GM20000 (cell line): ENCODE measurements at regions not wholly inside any gene's neighbourhood (a gene's known extent, or its start where the extent isn't known, plus 50 kb on each side); places are given as distances from the start of the nearest gene placed in this dataset.

Source experiments
- DNase-seq: peaks from one replicate; pipeline ENCODE4 v3.0.0; 2012; ENCODE audit warnings: low spot score
- TF ChIP-seq, protein P1 (sequence below): IDR thresholded peaks from 2 replicates; pipeline ENCODE4 v1.5.1; 2012; ENCODE audit warnings: mild to moderate bottlenecking, control low read depth; ENCODE audit errors: extremely low read depth, missing control alignments

DNA sequence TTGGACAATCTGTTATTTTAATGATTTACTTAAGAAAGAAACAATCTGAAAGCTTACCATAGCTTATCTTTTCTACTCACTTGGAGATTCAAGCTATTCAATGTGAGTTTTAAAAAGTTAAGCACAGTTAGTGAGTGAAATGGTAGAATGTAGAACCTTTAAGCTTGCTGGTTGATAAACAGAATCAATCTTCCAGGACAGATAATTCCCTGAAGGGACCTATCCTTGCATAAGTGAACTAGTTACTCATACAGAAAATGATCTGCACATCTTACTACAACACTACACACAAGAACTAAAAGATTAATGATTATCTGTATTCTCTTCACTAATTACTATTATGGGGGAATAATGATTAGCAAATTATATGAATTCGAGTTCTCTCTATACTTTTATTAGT, 165.6 kb downstream of the PALM2AKAP2 start:
- TF ChIP-seq, protein P1, sequence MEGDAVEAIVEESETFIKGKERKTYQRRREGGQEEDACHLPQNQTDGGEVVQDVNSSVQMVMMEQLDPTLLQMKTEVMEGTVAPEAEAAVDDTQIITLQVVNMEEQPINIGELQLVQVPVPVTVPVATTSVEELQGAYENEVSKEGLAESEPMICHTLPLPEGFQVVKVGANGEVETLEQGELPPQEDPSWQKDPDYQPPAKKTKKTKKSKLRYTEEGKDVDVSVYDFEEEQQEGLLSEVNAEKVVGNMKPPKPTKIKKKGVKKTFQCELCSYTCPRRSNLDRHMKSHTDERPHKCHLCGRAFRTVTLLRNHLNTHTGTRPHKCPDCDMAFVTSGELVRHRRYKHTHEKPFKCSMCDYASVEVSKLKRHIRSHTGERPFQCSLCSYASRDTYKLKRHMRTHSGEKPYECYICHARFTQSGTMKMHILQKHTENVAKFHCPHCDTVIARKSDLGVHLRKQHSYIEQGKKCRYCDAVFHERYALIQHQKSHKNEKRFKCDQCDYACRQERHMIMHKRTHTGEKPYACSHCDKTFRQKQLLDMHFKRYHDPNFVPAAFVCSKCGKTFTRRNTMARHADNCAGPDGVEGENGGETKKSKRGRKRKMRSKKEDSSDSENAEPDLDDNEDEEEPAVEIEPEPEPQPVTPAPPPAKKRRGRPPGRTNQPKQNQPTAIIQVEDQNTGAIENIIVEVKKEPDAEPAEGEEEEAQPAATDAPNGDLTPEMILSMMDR: no peak
- no peak for DNase-seq

DNA sequence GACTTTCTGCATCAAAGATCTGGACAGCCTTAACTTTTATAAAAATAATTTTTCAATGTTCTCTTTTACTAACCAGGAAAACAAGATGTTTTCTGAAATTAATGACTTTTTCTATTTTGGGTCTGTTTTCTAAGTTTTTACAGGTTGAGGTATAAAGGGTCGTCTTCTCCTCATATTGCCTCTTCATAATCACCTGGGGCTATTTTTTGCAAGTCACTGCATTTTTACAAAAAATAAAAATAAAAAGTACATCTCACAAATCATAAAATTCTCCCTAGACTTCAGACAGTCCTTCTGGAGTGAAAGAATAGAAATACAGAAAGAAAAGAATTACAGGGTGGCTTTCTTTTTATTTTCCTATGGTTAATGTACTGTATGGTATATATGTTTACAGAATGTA, 168.5 kb downstream of the PALM2AKAP2 start:
- TF ChIP-seq, protein P1: no peak

DNA sequence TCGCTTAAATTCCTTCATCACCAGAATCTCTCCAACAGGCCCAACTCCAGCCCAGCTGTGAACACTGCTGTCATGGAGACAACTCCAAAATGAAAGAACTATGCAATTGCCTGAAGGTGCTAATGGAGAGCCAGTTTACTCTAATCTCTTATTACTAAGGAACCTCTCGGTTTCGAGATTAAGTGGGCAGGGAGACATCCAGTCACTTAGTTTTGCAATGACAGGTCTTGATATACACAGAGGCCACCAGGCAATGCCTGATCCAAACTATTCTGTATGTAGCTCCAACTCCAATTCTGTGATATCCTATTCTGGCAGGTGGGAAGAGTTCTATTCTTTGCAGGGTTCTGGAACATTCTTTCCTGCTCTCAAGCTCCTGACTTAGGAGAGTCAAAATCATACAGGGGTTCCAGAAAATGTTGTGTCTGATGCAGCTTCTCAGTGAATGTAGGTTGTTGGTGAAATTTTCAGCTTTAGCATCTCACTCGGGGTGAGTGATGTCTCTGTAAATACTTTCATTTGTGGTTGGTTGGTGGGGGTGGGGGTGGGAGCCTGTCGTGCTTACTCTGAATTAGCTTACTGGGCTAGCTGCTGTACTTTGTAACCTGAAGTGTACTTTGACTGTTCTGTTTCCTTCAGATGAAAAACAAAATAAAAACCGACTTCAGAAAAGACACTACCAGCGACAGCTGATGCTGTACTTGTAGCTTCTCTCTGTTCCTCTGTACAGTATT, 170.9 kb downstream of the PALM2AKAP2 start:
- DNase-seq: peak; percentile 40
- TF ChIP-seq, protein P1: no peak

More for the DNA sequence above, 168.5 kb downstream of the PALM2AKAP2 start:
- no peak for DNase-seq

DNA sequence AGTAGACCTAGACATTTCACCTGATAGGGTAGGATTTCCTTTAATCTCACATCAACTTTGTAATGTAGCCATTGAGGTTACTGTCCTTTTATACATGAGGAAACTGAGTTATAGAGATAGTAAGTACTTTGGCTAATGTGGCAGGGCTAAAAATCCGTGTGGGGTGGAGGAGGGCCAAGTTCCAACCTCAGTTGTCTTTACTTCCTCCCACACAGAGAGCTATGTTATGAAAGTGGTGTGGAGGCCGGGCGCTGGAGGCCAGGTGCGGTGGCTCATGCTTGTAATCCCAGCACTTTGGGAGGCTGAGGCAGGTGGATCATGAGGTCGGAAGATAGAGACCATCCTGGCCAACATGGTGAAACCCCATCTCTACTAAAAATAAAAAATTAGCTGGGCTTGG, 173.3 kb downstream of the PALM2AKAP2 start:
- TF ChIP-seq, protein P1: no peak
- DNase-seq: no peak

DNA sequence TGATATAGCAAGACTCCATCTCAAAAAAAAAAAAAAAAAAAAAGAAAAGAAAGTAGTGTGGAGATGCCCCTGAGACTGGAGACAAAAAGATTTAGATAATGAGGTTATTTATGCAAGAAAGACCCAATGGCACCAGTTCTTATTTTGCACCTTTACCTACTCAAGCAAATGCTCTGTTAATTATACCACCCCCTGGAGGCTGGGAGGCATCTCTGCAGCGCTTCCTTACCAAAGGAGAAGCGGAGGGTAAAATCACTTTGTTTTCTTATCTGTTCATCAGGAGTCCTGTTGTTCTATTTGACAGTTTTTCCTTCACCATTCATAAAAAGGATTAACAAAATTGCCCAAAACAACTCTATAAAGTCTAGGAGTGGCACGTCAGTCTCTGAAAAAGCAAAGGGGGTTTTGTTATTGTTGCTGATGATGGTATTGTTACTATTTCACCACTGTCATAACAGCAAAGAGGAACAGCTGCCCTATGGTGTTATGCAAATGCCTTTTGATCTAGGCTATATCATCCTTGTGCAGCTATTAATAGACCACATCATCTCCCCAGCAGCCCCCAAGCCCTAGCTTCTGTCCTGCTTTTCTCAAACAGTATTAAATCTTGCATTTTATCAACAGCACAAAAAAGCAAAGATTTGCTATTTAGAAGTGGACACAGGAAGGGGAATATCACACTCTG, 174.0 kb downstream of the PALM2AKAP2 start:
- no peak for DNase-seq
- TF ChIP-seq, protein P1: peak; percentile 12

DNA sequence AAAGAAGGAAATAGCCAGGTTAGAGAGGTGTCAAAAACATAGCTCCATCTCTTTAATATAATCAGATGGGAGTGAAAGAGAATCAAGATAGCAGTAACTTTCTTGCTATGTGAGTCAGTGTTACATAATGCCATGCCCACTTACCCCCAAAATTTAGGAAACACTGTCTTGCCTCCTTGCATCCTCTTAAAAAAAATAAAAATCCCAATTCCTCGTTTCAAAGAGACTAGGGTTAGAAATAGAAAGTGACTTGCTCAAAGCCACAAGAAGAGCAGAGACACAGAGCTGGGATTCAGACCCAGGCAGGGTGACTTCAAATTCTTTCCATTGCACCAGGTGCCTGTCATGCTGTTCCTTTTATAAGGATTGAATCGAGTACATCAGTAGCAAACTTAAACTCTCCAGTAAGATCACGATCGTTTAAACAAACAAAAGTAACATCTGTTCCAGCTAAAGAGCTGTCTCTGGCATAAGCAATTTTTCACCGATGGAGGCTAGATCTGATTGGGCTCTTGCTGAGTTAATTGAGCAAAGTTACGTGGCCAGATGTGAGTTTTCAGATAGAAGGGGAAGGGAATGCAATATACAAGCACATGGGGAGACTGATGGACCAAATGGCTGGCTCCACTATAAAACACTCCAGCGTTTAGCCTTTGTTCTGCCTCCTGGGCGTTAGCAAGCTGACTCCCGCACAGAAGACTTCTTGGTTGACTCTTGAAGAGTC, 176.9 kb downstream of the PALM2AKAP2 start:
- DNase-seq: no peak
- TF ChIP-seq, protein P1: no peak

DNA sequence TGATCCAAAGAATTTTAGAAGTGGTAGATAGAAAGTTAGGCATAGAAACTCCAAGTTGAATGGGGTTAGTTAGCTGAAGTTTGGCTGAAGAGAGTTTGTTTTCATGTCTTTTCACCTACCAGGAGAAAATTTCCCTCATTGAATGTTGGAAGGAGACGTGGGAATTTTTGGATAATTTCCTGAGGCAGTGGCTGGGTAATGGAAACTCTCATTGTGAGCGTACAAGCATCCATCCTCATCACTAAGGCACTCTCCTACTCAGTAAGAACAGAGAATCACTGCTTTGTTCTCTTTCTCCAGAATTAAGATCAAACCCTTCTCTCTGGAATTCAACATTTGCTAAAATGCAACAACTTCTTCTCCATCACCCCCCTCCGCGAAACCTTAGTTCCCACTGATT, 179.7 kb downstream of the PALM2AKAP2 start:
- no peak for DNase-seq
- TF ChIP-seq, protein P1: no peak
